Ovary (tissue), 3 donors: ENCODE measurements at regions not wholly inside any gene's neighbourhood (a gene's known extent, or its start where the extent isn't known, plus 50 kb on each side); places are given as distances from the start of the nearest gene placed in this dataset.

Source experiments
- POLR2A ChIP-seq: fragments of 450-650 bp; IDR thresholded peaks from one replicate; pipeline ENCODE4 v1.6.1; 2017; ENCODE audit warnings: antibody characterized with exemption, mild to moderate bottlenecking, moderate library complexity
- TF ChIP-seq, protein P1 (sequence below), 3 donors: fragments of 450-650 bp in 2 of 3; fragments of 200-600 bp in 1 of 3; IDR thresholded peaks; one replicate each; pipeline versions ENCODE4 v1.5.1 to v1.8.0; 2016 to 2022; ENCODE audit warnings: antibody characterized with exemption in 3 of 3, mild to moderate bottlenecking in 1 of 3
- donor health status: DM: no; HTN: no; CAD: no.

DNA sequence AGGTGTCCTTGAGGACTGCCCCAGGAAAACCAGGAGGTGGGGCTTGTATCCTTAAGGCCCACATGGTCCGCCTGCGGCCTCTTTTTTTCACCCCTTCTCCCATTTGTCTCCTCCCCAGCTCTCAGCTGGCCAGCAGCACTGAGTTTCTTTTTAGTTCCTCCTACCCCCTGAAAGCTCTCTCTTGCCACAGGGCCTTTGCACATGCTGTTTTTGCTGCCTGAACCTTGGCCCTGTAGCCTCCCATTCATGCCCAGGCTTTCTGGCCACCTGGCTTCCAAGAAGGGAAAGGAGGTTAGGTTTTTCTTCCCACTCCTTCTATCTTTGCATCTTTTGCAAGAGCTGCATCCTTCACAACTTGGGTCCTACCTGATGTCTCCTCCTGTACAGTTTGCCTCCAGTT is 358.1 kb downstream of the VRK1 start:
- TF ChIP-seq, protein P1, sequence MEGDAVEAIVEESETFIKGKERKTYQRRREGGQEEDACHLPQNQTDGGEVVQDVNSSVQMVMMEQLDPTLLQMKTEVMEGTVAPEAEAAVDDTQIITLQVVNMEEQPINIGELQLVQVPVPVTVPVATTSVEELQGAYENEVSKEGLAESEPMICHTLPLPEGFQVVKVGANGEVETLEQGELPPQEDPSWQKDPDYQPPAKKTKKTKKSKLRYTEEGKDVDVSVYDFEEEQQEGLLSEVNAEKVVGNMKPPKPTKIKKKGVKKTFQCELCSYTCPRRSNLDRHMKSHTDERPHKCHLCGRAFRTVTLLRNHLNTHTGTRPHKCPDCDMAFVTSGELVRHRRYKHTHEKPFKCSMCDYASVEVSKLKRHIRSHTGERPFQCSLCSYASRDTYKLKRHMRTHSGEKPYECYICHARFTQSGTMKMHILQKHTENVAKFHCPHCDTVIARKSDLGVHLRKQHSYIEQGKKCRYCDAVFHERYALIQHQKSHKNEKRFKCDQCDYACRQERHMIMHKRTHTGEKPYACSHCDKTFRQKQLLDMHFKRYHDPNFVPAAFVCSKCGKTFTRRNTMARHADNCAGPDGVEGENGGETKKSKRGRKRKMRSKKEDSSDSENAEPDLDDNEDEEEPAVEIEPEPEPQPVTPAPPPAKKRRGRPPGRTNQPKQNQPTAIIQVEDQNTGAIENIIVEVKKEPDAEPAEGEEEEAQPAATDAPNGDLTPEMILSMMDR (IDR thresholded peaks at IDR 0.05): no peak
- no peak for TF ChIP-seq POLR2A
